Fibroblast of mammary gland (primary cell): ENCODE measurements at regions not wholly inside any gene's neighbourhood (a gene's known extent, or its start where the extent isn't known, plus 50 kb on each side); places are given as distances from the start of the nearest gene placed in this dataset.
A peak's percentile ranks its signal among the peaks of the same experiment; 100 is the strongest.
"Not testable (repeated sequence)": the region's sequence is repeated elsewhere in the genome, so short reads cannot be mapped to it uniquely, and the experiment has no call there.

Experiments
- DNase-seq: peaks from one replicate; pipeline ENCODE4 v3.0.0-alpha.2; 2010; ENCODE audit warnings: low read depth
- H3K4me3 ChIP-seq: 2 replicates; pipeline ENCODE4 v1.5.1; 2011; ENCODE audit warnings: low read depth, mild to moderate bottlenecking, low read length, moderate library complexity; ENCODE audit not compliant: control insufficient read depth
- CTCF ChIP-seq: conservative IDR thresholded peaks from 2 replicates; pipeline ENCODE4 v1.5.1; 2011; ENCODE audit warnings: low read depth, low read length, inconsistent platforms; ENCODE audit not compliant: control insufficient read depth, insufficient read depth

- peak; percentile 30 for DNase-seq
- no peak for TF ChIP-seq CTCF
- no peak overlapping the region for H3K4me3 ChIP-seq
These were observed 609.7 kb downstream of the STK39 start for GRCh38 chr2:167637741-167638140.

- not testable (repeated sequence) for H3K4me3 ChIP-seq, DNase-seq
These were observed 615.1 kb downstream of the STK39 start for GRCh38 chr2:167632271-167632670.

DNA sequence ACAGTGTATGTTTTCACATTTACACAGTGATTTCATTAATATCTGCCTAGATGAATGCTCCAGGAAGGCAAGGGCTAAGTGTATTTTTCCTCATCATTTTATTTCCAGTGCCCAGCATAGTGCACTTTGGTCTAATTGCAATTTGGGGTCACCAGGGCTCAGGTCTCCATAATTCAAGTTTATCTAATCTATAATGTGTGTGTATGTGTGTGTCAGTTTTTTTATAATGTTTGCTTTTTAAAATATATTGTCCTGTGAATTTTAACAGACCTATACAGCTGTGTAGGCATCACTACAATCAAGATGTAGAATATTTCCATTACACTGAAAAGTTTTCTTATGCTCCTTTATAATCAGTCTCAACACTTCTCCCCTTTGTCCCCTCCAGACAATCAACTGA, 620.4 kb downstream of the STK39 start:
- DNase-seq = no peak
- no peak overlapping the region for H3K4me3 ChIP-seq
- TF ChIP-seq CTCF = no peak

DNA sequence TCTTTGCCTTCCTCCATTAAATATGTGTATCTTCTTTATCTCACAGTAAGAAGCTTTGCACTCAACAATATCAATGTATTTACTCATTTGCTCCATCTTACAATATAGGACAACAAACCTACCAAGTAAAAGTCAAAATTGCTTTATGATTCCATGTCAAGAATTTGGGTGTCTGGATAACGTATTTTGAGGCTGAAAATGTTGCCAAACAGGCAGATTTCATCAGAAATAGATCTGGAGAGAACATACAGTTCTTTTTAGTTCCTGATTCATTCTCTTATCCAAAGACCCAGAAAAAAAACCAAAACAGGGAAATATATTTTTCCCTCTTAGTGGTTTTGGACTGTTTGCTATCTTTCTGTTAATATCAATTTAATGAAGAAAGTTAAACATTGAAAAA, 621.1 kb downstream of the STK39 start:
- DNase-seq = peak; percentile 34
- TF ChIP-seq CTCF = no peak
- H3K4me3 ChIP-seq = no peak overlapping the region

- no peak for DNase-seq
- H3K4me3 ChIP-seq = no peak overlapping the region
- no peak for TF ChIP-seq CTCF
These were observed 630.4 kb downstream of the STK39 start for GRCh38 chr2:167616997-167617396.

DNA sequence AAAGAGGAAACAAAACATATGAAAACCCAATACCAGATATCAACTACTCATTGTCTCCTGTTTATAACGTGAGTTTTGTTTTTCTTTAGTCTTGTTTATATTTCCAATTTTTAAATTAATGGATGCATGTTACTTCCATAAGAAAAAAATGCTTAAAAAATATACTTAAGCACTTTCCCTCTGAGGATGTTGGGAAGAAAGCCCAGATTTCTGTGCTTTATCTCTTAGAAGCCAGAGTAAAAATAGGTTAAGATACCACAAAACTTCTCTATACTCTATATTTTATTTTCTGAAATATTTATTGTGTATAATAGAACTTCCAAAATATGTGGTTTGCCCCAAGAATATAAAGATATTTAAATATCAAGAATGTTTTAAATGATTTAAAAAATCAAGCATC, 633.9 kb downstream of the STK39 start:
- H3K4me3 ChIP-seq = no peak overlapping the region
- no peak for TF ChIP-seq CTCF

DNA sequence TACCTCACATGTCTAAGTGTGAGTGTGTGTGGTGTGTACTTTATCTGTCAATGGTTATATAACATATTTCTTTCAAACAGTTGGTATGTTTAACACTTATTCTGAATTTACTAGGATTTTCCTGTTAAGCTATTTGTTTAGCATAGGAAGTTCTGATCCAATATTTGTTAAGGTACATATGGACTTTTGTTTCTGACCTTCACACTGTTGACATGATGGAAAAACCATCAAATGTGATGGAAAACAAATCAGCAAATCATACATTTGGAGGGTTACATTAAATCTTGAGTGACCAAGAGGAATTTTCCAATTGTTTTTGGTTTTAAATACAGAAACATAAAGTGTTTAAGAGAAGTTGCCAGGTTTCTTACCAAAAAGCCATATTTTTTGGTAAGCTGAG, 638.9 kb downstream of the STK39 start:
- DNase-seq = no peak
- no peak for TF ChIP-seq CTCF
- no peak overlapping the region for H3K4me3 ChIP-seq

More for the DNA sequence above, 633.9 kb downstream of the STK39 start:
- DNase-seq = no peak
